Liver (tissue), 8 donors: ENCODE measurements at regions not wholly inside any gene's neighbourhood (a gene's known extent, or its start where the extent isn't known, plus 50 kb on each side); places are given as distances from the start of the nearest gene placed in this dataset.

Experiments used
- DNase-seq: peaks from one replicate; pipeline ENCODE4 v3.0.0-alpha.2; 2017; ENCODE audit warnings: low spot score
- H3K27ac ChIP-seq, 2 donors: one replicate each; pipeline ENCODE4 v1.7.0; 2013; ENCODE audit warnings: inconsistent platforms in 2 of 2, low read length in 2 of 2, control low read depth in 1 of 2, low read depth in 1 of 2, mild to moderate bottlenecking in 1 of 2
- H3K27me3 ChIP-seq, 4 donors: one replicate each; pipeline versions ENCODE4 v1.6.1 to v1.7.0; 2013; ENCODE audit warnings: low read length in 3 of 4, inconsistent platforms in 1 of 4, mild to moderate bottlenecking in 1 of 4, moderate library complexity in 1 of 4; ENCODE audit not compliant: control insufficient read depth in 4 of 4, insufficient read depth in 4 of 4
- H3K36me3 ChIP-seq, 4 donors: one replicate each; pipeline versions ENCODE4 v1.6.1 to v1.7.0; 2013; ENCODE audit warnings: low read length in 3 of 4, mild to moderate bottlenecking in 3 of 4, low read depth in 1 of 4, moderate library complexity in 1 of 4; ENCODE audit not compliant: control insufficient read depth in 4 of 4, insufficient read depth in 3 of 4
- H3K4me1 ChIP-seq, 4 donors: one replicate each; pipeline versions ENCODE4 v1.6.1 to v1.7.0; 2013; ENCODE audit warnings: low read length in 3 of 4, mild to moderate bottlenecking in 3 of 4, moderate library complexity in 1 of 4; ENCODE audit not compliant: control insufficient read depth in 4 of 4, insufficient read depth in 4 of 4
- H3K4me3 ChIP-seq, 3 donors: one replicate each; pipeline versions ENCODE4 v1.6.1 to v1.7.0; 2013; ENCODE audit warnings: low read length in 3 of 3, control low read depth in 1 of 3, low read depth in 1 of 3, mild to moderate bottlenecking in 1 of 3
- H3K9ac ChIP-seq, 2 donors: one replicate each; pipeline ENCODE4 v1.7.0; 2013; ENCODE audit warnings: low read length in 2 of 2, mild to moderate bottlenecking in 2 of 2, moderate library complexity in 2 of 2, control low read depth in 1 of 2, low read depth in 1 of 2
- H3K9me3 ChIP-seq, 4 donors: one replicate each; pipeline versions ENCODE4 v1.6.1 to v1.7.0; 2013; ENCODE audit warnings: low read length in 3 of 4; ENCODE audit not compliant: control insufficient read depth in 4 of 4
- CTCF ChIP-seq: fragments of 150-350 bp; IDR thresholded peaks from 2 replicates; pipeline ENCODE4 v1.5.1; 2017; ENCODE audit warnings: improper control_type of control experiment, low read depth, low read length; ENCODE audit not compliant: missing input control
- EGR1 ChIP-seq, 2 donors: IDR thresholded peaks; 2 replicates each; pipeline ENCODE4 v1.6.1; 2016 to 2018; ENCODE audit warnings: antibody characterized with exemption in 2 of 2, low read depth in 2 of 2
- FOXA1 ChIP-seq: IDR thresholded peaks from 2 replicates; pipeline ENCODE4 v1.6.1; 2016; ENCODE audit warnings: antibody characterized with exemption
- FOXA2 ChIP-seq: IDR thresholded peaks from 2 replicates; pipeline ENCODE4 v1.6.1; 2016; ENCODE audit warnings: antibody characterized with exemption
- GABPA ChIP-seq, 2 donors: IDR thresholded peaks in 1 of 2; conservative IDR thresholded peaks in 1 of 2; 2 replicates each; pipeline ENCODE4 v1.6.1; 2016; ENCODE audit warnings: antibody characterized with exemption in 2 of 2, mild to moderate bottlenecking in 1 of 2, moderate library complexity in 1 of 2
- HNF4A ChIP-seq, 2 donors: conservative IDR thresholded peaks; 2 replicates each; pipeline ENCODE4 v1.6.1; 2016; ENCODE audit warnings: antibody characterized with exemption in 2 of 2, mild to moderate bottlenecking in 2 of 2
- JUND ChIP-seq, 2 donors: IDR thresholded peaks; 2 replicates each; pipeline ENCODE4 v1.6.1; 2016; ENCODE audit warnings: antibody characterized with exemption in 2 of 2
- RAD21 ChIP-seq, 2 donors: IDR thresholded peaks; 2 replicates each; pipeline ENCODE4 v1.6.1; 2016; ENCODE audit warnings: antibody characterized with exemption in 2 of 2, mild to moderate bottlenecking in 2 of 2
- SP1 ChIP-seq: IDR thresholded peaks from 2 replicates; pipeline ENCODE4 v1.6.1; 2018; ENCODE audit warnings: antibody characterized with exemption, mild to moderate bottlenecking
- TAF1 ChIP-seq: conservative IDR thresholded peaks from 2 replicates; pipeline ENCODE4 v1.6.1; 2016; ENCODE audit warnings: antibody characterized with exemption, mild to moderate bottlenecking
- YY1 ChIP-seq: IDR thresholded peaks from 2 replicates; pipeline ENCODE4 v1.6.1; 2016; ENCODE audit warnings: antibody characterized with exemption, mild to moderate bottlenecking
- WGBS: extraction: QIAGEN DNeasy Blood & Tissue Kit; methylation state at CpG from one replicate; pipeline ENCODE4 v1.1.7; 2013; 5-methylcytosine and 5-hydroxymethylcytosine counted together
- TF ChIP-seq, protein P1 (sequence below): IDR thresholded peaks from 2 replicates; pipeline ENCODE4 v1.6.1; 2016; ENCODE audit warnings: antibody characterized with exemption
- TF ChIP-seq, protein P2 (sequence below): IDR thresholded peaks from 2 replicates; pipeline ENCODE4 v1.6.1; 2016; ENCODE audit warnings: antibody characterized with exemption, mild to moderate bottlenecking
- donor health status: healthy.
- donor health status: healthy.
- donor health status: healthy.
- donor health status: healthy.
- donor health status: healthy.

- H3K9ac ChIP-seq: no peak overlapping the region
- H3K4me1 ChIP-seq: no peaks in the 10 kb centered on the region
- no peak for TF ChIP-seq RAD21 (IDR thresholded peaks at IDR 0.05)
- 45% methylated on average over 9 of the region's 9 CpGs for WGBS
- no peak for DNase-seq
- no peaks in the 10 kb centered on the region for H3K9me3 ChIP-seq
- no peaks in the 10 kb centered on the region for H3K36me3 ChIP-seq
- no peak overlapping the region for H3K4me3 ChIP-seq
- H3K27me3 ChIP-seq: peaks cover 0 to 7% (median 3%) of the 10 kb centered on the region in 4 donors
- no peak overlapping the region for H3K27ac ChIP-seq
These were observed 61.8 kb upstream of the PHF21B start for GRCh38 chr22:45071618-45072017.

DNA sequence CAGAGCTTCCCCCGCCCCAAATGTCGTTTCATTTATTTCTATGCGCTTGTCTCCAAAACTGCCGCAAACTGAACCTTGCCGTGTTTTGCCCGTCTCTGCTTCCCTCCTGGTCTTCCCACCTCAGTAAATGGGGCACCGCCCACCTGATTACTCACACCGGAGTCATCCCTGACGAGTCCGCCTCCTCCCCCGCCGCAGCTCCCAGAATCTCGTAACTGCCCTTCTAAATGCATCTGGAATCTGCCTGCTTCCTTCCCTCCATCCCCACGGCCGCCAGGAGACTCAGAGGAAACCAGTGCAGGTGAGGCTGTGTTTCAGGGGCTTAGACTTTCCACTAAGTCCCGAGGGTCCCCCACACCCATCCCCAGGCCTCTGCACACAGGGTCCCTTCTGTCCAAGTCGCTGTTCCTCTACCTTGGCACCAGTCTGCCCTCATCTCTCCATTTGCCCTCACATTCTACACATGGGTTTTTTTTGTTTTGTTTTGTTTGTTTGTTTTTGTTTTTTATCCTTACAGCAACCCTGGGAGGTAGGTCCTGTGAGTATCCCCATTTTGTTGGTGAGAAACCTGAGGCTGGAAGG lies 62.6 kb upstream of the PHF21B start:
- Histone ChIP-seq H3K27me3 (peaks cover 0 to 7% (median 3%) of the 10 kb centered on the region in 4 donors), H3K4me3 (no peak overlapping the region), H3K27ac (no peak overlapping the region), H3K9ac (no peak overlapping the region), H3K9me3 (no peaks in the 10 kb centered on the region), H3K4me1 (no peaks in the 10 kb centered on the region), H3K36me3 (no peaks in the 10 kb centered on the region)
- 27% methylated on average over 17 of the region's 17 CpGs for WGBS
- TF ChIP-seq, protein P1, sequence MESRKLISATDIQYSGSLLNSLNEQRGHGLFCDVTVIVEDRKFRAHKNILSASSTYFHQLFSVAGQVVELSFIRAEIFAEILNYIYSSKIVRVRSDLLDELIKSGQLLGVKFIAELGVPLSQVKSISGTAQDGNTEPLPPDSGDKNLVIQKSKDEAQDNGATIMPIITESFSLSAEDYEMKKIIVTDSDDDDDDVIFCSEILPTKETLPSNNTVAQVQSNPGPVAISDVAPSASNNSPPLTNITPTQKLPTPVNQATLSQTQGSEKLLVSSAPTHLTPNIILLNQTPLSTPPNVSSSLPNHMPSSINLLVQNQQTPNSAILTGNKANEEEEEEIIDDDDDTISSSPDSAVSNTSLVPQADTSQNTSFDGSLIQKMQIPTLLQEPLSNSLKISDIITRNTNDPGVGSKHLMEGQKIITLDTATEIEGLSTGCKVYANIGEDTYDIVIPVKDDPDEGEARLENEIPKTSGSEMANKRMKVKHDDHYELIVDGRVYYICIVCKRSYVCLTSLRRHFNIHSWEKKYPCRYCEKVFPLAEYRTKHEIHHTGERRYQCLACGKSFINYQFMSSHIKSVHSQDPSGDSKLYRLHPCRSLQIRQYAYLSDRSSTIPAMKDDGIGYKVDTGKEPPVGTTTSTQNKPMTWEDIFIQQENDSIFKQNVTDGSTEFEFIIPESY: no peak
- TF ChIP-seq, protein P2, sequence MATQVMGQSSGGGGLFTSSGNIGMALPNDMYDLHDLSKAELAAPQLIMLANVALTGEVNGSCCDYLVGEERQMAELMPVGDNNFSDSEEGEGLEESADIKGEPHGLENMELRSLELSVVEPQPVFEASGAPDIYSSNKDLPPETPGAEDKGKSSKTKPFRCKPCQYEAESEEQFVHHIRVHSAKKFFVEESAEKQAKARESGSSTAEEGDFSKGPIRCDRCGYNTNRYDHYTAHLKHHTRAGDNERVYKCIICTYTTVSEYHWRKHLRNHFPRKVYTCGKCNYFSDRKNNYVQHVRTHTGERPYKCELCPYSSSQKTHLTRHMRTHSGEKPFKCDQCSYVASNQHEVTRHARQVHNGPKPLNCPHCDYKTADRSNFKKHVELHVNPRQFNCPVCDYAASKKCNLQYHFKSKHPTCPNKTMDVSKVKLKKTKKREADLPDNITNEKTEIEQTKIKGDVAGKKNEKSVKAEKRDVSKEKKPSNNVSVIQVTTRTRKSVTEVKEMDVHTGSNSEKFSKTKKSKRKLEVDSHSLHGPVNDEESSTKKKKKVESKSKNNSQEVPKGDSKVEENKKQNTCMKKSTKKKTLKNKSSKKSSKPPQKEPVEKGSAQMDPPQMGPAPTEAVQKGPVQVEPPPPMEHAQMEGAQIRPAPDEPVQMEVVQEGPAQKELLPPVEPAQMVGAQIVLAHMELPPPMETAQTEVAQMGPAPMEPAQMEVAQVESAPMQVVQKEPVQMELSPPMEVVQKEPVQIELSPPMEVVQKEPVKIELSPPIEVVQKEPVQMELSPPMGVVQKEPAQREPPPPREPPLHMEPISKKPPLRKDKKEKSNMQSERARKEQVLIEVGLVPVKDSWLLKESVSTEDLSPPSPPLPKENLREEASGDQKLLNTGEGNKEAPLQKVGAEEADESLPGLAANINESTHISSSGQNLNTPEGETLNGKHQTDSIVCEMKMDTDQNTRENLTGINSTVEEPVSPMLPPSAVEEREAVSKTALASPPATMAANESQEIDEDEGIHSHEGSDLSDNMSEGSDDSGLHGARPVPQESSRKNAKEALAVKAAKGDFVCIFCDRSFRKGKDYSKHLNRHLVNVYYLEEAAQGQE: no peak
- no peak for TF ChIP-seq JUND (IDR thresholded peaks at IDR 0.05)
- TF ChIP-seq CTCF: no peak
- no peak for TF ChIP-seq RAD21 (IDR thresholded peaks at IDR 0.05)
- TF ChIP-seq TAF1: no peak
- no peak for TF ChIP-seq FOXA2
- no peak for TF ChIP-seq SP1
- no peak for TF ChIP-seq GABPA (IDR thresholded peaks at IDR 0.05 in 1 of 2, conservative IDR thresholded peaks at IDR 0.05 in 1 of 2)
- no peak for TF ChIP-seq HNF4A (conservative IDR thresholded peaks at IDR 0.05)
- TF ChIP-seq FOXA1: no peak
- no peak for TF ChIP-seq YY1
- no peak for TF ChIP-seq EGR1 (IDR thresholded peaks at IDR 0.05; ENCODE audit: low read depth in 2 of 2)
- DNase-seq: no peak
